ENCODE measurements at regions not wholly inside any gene's neighbourhood (a gene's known extent, or its start where the extent isn't known, plus 50 kb on each side); places are given as distances from the start of the nearest gene placed in this dataset.

GRCh38 chr2:221276601-221277000, 295.5 kb downstream of the EPHA4 start:
- DNase-seq (ENCODE audit: low spot score), result no peak

GRCh38 chr2:221282386-221282785, 289.7 kb downstream of the EPHA4 start:
- no peak for DNase-seq (ENCODE audit: low spot score)

- DNase-seq (ENCODE audit: low spot score), result no peak
Measured at GRCh38 chr2:221283896-221284545, 288.1 kb downstream of the EPHA4 start.

- DNase-seq (ENCODE audit: low spot score), result no peak
Measured at GRCh38 chr2:221285148-221285547, 287.0 kb downstream of the EPHA4 start.

GRCh38 chr2:221286406-221286805, 285.7 kb downstream of the EPHA4 start:
- DNase-seq (ENCODE audit: low spot score), result no peak

- DNase-seq (ENCODE audit: low spot score), result no peak
Measured at GRCh38 chr2:221289389-221289788, 282.7 kb downstream of the EPHA4 start.

- no peak for DNase-seq (ENCODE audit: low spot score)
Measured at GRCh38 chr2:221289846-221290245, 282.3 kb downstream of the EPHA4 start.

GRCh38 chr2:221293949-221294742, 278.0 kb downstream of the EPHA4 start:
- no peak for DNase-seq (ENCODE audit: low spot score)

GRCh38 chr2:221304916-221305315, 267.2 kb downstream of the EPHA4 start:
- no peak for DNase-seq (ENCODE audit: low spot score)

GRCh38 chr2:221308507-221309066, 263.5 kb downstream of the EPHA4 start:
- no peak for DNase-seq (ENCODE audit: low spot score)

GRCh38 chr2:221309892-221310583, 262.1 kb downstream of the EPHA4 start:
- DNase-seq (ENCODE audit: low spot score), result no peak

GRCh38 chr2:221310730-221311129, 261.4 kb downstream of the EPHA4 start:
- DNase-seq (ENCODE audit: low spot score), result no peak

- DNase-seq (ENCODE audit: low spot score), result no peak
Measured at GRCh38 chr2:221312634-221313033, 259.5 kb downstream of the EPHA4 start.

GRCh38 chr2:221314786-221315185, 257.3 kb downstream of the EPHA4 start:
- no peak for DNase-seq (ENCODE audit: low spot score)

GRCh38 chr2:221318376-221319130, 253.6 kb downstream of the EPHA4 start:
- DNase-seq (ENCODE audit: low spot score), result no peak

- DNase-seq (ENCODE audit: low spot score), result no peak
Measured at GRCh38 chr2:221322741-221323140, 249.4 kb downstream of the EPHA4 start.

- DNase-seq (ENCODE audit: low spot score), result no peak
Measured at GRCh38 chr2:221323513-221323912, 248.6 kb downstream of the EPHA4 start.

- DNase-seq (ENCODE audit: low spot score), result no peak
Measured at GRCh38 chr2:221330436-221330835, 241.7 kb downstream of the EPHA4 start.

GRCh38 chr2:221334481-221335218, 237.5 kb downstream of the EPHA4 start:
- DNase-seq (ENCODE audit: low spot score), result no peak

GRCh38 chr2:221335219-221335752, 236.8 kb downstream of the EPHA4 start:
- DNase-seq (ENCODE audit: low spot score), result no peak

- no peak for DNase-seq (ENCODE audit: low spot score)
Measured at GRCh38 chr2:221336967-221337366, 235.1 kb downstream of the EPHA4 start.
